GM19455 (cell line): ENCODE measurements at regions not wholly inside any gene's neighbourhood (a gene's known extent, or its start where the extent isn't known, plus 50 kb on each side); places are given as distances from the start of the nearest gene placed in this dataset.
"Not testable (repeated sequence)": the region's sequence is repeated elsewhere in the genome, so short reads cannot be mapped to it uniquely, and the experiment has no call there.

ENCODE experiments used
- ATAC-seq: cut with Tn5 transposase; IDR thresholded peaks from one replicate; pipeline ENCODE4 v1.9.1; 2021; ENCODE audit not compliant: unreplicated experiment

DNA sequence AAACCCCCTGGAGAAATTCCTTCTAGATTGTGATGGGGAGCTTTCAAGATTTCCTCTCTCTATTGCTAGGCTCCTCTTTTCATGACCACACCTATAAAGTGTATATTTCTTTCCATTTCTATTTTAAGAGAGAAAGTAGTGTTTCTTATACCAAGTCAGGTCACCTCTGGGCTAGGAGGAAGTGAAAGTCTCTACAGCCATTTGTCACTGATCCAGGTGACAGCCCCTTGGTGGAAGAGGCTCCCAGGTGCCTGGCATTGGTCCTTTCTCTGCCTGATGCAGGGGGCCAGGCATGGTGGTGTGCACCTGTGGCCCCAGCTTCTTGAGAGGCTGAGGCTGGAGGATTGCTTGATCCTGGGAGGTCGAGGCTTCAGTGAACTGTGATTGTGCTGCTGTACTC is 64.7 kb downstream of the DHCR7 start:
- ATAC-seq = peak; percentile 57

DNA sequence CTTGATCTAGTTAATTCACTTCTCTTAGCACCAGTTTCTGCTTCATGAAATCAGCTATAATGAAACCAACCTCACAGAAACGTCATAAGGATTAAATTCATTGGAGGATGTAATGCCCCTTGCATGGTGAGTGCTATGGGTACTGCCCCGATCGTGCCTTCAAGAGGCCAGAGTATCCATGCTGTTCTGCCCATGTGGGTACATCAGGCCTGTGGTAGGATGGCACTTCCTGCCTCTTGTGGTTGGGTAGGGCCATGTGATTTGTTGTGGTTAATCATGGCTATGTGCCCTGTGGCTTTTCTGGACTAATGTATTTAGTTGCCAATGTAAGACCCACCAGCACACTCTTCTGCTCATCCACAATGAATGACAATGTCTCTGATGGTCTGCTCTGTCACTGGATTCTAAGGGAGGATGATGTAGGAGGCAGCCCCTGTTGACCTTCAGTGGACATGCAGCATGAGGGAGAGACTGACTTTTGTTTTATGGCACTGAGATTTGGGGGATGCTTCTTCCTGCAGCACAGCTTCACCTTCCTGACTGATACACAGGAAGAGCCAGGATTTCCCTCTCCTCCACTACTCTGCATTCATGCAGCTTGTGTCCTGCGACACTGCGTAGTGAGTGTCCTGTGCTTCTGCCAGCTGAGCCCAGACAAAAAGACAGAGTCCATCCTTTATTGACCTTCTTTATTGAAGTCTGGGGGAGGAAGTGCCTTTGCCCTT is 66.2 kb downstream of the DHCR7 start:
- no peak for ATAC-seq

DNA sequence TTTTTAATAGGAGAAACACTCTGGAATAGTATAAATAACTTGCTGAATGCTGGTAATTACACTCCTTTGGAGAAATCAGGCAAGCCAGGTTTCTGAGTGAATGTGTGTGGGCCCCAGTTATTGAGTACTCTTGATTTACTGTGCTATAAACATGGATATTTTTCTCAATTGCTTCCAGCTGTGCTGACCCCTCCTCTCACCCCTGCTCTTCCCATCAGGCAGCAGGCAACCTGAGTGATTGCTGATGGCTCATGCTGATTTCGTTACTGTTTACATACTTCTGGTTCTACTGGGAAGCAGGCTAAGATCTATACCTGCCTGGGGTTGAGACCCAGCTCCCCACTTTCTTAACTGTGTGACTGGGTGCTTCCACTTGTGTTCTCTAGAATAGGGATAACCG is 68.5 kb downstream of the DHCR7 start:
- no peak for ATAC-seq

DNA sequence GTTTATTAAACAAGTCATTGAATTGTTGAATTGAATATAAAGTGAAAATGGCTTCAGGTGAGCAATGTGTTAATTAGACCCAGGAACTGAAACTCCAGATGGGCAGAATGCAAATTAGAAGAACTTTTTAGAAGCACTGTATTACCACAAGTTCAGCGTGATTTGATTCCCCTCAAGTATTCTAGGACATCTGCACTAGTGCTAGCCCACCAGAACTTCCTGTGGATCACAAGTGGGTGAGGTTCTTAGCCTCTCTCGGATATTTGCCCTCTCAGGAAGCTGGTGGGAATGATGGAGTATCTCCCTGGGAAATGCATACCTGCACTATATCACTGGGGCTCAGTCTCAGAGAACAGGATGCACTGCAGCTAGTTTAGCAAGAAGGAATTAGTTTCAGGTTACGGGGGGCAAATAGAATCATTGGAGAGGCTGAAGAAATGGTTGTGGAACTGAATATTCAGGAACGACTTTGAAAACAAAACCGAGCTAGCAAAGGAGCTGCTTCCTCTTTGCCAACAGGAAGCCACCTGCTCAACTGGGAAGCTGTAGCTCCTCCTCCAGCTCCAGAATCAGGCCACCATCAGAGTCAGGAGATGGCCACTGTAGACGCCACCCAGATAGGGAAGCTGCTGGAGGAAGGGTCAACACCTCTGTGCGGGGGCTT is 74.3 kb downstream of the DHCR7 start:
- no peak for ATAC-seq

DNA sequence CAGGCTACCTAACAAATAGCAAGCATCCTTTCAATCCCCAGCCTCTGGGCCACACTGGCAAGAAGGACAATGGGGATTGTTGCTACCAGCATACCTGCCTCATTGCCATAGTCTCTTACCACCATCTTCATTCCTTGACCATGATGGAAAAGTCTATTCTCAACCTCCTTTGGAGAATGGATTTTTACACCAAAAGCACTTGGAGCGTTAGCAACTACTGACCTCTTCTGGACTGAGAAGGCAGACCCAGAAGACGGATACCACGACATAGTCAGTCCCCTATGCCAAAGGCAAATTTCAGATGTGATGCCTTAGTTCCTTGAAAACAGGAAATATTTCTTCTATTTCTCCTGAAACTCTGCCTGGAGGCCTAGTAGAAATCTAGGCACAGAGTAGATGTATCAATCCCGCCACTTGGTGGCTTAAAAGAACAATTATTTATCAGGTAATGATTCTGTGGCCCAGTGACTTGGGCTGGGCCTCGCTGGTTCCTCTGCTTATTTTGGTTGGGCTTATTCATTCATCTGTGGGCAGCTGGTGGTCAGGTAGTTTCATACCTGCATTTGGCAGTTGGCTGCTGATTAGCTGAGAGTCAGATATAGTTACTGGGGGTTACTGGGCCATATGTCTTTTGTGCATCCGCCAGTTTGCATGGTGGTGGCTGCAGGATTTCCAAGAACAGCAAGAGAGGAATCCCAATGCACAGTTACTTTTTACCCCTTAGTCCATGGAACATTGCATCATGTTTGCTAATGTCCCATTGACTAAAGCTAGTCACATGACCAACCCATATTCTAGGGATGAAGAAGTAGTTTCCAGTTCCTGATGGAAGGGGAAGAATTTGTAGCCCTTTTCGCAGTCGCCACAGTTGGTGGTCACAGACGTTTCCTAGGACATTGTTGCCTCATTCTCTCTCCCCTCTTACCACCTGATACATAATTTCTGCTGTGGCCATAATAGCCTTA is 75.2 kb downstream of the DHCR7 start:
- ATAC-seq = no peak

DNA sequence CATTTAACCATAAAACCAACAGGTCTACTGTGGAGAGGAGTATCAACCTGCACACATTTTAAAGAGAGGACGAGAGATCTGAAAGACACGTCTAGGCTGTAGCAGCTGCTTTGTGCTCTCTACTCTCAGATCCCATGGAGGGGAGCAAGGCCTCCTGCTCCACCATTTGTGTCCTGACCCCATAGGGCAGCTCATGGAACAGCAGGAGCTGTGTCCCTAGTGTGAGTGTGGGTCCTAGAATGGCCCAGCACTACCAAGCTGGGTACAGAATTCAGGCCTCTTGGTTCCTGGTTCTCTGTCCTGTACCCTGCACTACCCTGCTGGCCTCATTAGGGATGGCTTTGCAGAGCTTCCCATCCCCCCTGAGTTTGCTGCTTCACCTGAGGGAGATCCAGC is 76.5 kb downstream of the DHCR7 start:
- no peak for ATAC-seq

DNA sequence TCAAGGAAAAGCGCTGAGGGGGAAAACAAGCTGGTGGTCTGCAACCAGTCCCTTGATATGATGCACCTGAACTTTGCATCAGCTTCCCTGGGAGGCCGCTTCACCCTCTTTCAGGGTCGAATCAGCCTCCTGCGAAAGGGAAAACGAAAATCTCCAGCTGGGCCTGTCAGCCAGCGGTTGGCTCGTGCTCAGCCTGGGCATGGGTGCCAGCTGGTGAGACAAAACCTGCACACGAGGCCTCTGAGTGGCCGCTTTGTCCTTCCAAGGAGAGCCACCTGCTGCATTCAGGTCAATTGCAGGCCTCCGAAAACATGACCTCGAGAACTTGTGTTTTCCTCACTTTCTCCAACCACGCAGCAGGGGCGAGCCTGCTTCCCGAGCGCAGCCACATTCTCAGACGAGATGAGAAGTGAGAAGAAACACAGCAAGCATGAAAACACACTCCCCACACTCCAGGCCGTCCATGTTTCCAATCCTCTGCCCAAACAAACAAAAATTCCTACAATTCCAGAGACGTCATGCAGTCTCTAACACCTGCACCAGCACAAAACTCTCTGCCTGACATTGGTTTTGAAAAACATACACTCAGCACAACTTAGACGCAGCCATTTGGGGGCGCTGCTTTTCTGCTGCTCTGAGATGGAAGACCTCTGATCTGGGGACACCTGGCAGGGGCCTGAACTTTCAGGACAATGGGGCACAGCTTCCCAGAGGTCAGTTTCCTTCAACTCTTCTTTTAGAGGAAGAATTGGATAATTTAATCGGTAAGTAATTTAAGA is 77.1 kb downstream of the DHCR7 start:
- no peak for ATAC-seq

DNA sequence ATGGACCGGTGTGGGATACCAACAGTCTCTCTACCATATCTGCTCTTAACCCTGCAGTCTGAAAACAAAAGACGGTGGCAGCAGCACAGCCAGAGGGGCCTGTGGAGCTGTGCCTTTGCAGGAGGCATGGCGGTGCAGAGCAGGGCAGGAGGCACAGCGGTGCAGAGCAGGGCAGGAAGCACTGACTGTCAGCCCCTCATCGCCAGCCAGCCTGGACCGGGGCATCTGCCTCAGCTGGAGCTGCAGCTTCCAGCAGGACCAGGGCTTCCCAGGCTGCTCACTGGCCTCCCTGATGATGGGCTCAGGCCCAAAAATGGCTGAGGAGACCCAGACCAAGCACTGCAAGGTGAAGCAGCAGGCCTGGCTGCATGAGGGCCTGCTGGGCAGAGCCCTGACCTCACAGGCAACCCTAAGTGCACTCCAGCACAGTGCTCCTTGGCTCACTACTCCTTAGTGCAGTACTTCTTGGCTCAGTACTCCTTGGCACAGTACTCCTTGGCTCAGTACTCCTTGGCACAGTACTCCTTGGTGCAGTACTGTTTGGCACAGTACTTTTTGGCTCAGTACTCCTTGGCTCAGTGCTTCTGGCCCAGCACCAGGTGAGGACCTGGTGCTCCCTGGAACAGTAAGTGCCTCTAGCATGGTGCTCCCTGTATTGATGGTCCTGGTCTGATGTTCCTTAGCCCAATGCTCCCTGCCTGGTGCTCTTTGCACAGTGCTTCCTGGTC is 78.0 kb downstream of the DHCR7 start:
- no peak for ATAC-seq

DNA sequence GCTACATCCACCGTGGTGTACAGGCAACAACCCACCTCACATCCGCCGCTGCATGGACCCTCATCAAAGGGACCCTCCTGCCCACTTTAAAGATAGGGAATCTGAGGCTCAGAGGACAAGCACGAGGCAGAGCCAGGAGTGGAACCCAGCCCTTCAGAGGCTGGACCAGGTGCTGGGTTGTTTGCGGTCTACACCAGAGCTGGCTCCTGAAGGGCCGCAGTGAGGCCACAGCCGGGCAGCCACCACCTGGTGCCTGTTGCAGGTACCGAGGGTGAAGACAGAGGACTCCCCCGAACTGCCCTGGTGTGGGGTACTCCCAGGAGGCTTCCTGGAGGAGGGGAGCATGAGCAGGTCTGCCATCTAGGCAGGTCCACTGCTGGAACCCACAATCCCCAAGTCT is 78.8 kb downstream of the DHCR7 start:
- ATAC-seq = no peak

DNA sequence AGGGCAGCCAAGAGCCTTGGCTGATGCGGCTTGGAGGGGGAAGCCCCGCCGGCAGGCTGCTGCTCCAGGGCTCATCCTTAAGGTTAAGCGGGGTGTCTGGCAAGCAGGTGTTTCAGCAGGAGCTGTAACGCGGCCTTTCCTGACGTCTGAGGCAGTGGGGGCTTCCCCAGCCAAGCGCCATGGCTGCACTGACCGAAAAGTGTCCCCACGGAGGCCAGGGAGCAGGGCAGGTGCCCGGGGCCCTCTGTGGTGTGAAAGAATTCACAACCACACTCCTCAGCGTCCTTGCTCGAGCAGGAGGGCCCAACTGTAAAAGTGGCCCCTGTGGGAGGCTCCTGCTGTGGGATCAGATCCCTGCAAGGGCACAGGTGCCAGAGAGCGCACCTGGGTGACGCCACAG is 79.2 kb downstream of the DHCR7 start:
- no peak for ATAC-seq

DNA sequence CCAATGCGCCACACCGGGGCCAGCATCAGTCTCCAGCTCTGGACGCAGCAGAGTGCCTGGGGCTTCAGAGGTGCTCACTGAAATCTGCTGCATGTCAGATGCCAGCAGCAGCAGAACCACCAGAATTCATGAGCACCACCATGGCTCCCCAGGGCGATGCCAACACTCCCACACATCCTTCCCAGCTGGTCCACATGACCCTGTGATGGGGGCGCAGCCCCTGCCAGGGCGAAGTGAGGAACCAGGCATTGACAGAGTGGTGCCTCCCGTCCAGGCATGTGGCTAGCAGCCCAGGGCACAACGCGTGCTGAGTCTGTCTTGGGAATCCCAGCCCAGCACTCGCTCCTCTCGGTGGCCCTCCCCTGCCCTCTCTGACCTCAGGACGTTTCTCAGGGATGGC is 80.4 kb downstream of the DHCR7 start:
- ATAC-seq = no peak

DNA sequence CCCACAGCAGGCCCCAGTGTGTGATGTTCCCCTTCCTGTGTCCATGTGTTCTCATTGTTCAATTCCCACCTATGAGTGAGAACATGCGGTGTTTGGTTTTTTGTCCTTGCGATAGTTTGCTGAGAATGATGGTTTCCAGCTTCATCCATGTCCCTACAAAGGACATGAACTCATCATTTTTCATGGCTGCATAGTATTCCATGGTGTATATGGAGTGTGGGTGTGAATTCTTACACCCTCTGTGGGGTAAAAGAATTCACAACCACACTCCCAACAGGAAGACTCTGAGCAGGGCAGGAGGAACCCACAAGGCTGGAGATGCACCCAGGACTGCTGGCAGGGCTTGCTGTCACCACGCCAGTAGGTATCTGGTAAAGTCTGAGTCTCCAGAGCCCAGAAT is 80.9 kb downstream of the DHCR7 start:
- ATAC-seq = not testable (repeated sequence)

DNA sequence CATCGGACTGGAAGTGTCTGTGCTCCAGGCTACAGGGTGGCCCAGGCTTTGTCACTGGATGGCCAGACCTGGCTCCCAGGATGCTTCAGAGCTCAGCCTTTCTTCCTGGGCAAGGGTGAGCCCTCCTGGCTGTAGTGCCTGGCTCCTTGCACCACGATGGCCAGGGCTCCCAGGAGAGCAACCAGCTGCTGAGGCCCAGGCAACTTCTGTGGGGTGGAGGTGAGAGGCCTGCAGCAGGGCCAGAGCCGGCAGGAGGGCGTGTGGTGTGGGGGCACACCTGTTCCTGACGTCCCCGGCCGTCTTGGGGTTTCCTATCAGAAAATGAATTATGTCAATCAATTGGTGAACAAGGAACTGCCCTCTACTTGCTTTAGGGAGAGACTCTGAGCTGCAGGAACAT is 82.1 kb downstream of the DHCR7 start:
- no peak for ATAC-seq

DNA sequence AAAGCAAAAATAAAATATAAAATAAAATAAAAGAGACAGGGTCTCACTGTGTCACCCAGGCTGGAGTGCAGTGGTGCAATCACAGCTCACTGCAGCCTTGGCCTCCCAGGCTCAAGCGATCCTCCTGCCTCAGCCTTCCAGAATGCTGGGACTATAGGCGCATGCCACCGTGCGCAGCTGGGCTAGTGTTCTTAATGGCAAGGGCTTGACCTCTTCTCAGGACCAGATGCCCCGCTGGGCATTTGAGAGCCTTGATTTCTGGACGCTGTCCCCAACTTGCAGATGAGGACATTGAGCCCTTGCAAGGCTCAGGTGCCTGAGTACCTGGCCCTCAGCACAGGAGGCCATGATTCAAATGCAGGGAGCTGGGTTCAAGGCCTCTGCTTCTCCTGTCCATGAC is 82.6 kb downstream of the DHCR7 start:
- no peak for ATAC-seq

DNA sequence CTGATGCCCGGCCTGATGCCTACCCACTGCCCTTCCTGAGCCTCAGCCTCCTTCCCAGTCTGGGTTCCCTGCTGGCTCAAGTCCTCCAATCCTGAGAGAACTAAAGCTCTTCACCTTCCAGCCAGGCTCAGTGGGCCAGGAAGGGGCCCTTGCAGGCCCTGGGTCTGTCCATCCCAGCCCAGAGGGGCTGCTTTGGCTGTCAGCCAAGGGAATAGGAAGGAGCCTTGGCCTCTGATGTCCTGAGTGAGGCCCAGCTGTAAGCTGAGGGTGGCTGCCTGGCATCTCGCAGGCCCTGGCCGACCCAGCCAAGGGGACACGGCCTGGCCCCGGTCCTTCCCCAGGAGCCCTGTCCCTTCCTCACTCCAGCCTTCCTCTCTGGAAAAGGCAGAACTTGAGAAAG is 83.4 kb downstream of the DHCR7 start:
- ATAC-seq = no peak

DNA sequence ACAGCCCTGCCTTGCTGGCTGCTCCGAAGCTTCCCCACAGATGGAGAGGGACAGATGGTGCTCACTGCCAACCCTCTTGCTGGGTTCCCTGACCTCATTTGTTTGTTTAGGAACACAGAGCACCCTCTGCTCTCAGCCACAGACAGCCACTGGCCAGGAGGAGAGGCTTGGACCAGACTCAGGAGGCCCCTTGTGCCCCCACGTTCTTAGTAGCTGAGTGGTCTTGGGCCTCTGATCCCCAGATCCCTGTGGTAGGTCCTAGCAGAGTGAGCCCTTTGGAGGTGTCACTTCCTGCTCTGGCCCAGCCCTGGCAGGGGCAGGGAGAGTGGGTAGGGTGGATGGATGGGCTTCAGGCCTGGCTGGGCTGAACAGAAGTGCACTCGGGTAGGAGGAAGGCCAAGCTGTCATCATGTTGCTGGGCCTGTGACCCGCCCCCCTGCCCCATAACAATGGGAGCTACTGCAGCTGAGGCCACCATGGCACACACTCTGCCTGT is 84.0 kb downstream of the DHCR7 start:
- ATAC-seq = no peak

DNA sequence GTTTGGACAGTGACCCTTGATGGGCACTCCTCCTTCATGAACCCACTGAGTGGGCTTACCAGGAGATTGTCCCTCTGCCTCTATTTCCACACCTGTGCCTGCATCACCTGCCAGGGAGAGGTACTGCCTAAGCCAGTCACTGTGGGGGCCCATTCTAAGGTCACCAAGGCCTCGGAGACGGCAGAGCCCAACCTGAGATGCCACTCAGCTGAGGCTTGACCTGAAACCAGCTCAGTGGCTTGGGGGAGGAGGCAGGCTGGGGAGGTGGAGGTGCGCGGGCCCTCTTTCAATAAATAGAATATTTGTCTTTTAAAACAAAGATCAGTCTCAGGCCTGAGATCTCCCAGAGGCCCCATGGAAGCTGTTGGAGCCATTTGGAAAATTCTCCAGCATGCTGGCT is 84.5 kb downstream of the DHCR7 start:
- no peak for ATAC-seq

DNA sequence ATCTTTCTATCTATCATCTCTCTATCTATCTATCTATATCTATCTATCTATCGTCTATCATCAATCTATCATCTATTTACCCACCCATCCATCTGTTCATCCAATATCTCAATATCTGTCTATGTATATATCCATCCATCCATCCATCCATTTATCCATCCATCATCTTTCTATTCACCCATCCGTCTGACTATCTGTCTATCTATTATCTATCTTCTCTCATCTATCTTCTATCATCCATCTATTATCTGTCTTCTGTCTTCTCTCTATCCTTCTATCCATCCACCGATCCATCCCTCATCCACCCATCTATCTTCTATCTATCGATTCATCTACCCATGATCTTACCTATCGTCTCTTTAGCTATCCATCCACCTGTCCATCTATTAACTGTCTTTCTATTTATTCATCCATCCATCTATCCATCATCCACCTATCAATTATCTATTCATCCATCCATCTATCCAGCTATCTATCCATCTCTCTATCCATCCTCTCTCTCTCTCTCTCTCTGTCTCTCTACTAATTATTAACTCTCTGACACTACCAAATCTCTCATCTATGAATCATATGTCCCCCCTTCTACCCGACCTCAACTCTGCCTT is 89.1 kb downstream of the DHCR7 start:
- ATAC-seq = no peak

DNA sequence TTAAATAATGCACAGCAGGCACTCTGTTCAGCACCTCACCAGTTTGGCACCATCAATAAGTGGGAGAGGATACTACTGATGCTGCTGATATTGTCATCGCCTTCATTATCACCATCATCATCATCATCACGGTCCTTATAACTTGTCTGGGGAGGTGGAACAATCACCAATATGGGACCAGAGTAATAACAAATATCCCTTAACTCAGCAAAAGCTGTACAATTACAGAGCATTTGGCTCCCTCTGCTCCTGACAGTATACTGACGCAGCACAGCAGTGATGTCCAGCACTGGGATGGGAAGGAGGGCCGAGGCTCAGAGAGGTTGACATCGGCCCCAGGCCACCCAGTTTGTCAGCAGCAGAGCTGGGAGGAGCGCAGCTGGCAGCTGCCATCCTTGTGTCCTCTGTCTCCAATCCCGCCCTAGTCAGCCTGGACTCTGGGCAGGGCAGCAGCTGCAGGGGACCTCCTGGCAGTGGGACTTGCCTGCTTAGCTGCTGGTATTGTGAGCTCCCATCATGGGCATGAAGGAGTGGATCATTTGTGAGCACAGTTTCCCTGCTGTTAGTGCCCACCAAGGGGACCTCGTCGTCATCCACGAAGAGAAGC is 90.0 kb downstream of the DHCR7 start:
- no peak for ATAC-seq
